H9 (cell line): ENCODE measurements at regions not wholly inside any gene's neighbourhood (a gene's known extent, or its start where the extent isn't known, plus 50 kb on each side); places are given as distances from the start of the nearest gene placed in this dataset.

Experiments used
- DNase-seq: peaks from one replicate; pipeline ENCODE4 v3.0.0-alpha.2; 2017
- H2AFZ ChIP-seq: one replicate; pipeline ENCODE4 v1.6.1; 2013; ENCODE audit warnings: mild to moderate bottlenecking, low read length, control low read depth, moderate library complexity
- H2AK5ac ChIP-seq: 2 replicates; pipeline ENCODE4 v1.6.1; 2013; ENCODE audit warnings: low read length, control low read depth, mixed read lengths; ENCODE audit not compliant: insufficient read length
- H2BK120ac ChIP-seq: one replicate; pipeline ENCODE4 v1.6.1; 2013; ENCODE audit warnings: low read depth, mild to moderate bottlenecking, low read length, control low read depth, inconsistent platforms; ENCODE audit not compliant: poor library complexity, severe bottlenecking
- H2BK12ac ChIP-seq: 2 replicates; pipeline ENCODE4 v1.6.1; 2013; ENCODE audit warnings: low read length, control low read depth, mixed read lengths, low read depth; ENCODE audit not compliant: insufficient read length
- H2BK15ac ChIP-seq: 2 replicates; pipeline ENCODE4 v1.6.1; 2013; ENCODE audit warnings: low read depth, low read length, control low read depth
- H2BK20ac ChIP-seq: one replicate; pipeline ENCODE4 v1.6.1; 2013; ENCODE audit warnings: low read depth, mild to moderate bottlenecking, low read length, control low read depth, inconsistent platforms; ENCODE audit not compliant: poor library complexity, severe bottlenecking
- H2BK5ac ChIP-seq: 2 replicates; pipeline ENCODE4 v1.6.1; 2013; ENCODE audit warnings: low read length, control low read depth, mixed read lengths; ENCODE audit not compliant: insufficient read length
- H3K14ac ChIP-seq: 2 replicates; pipeline ENCODE4 v1.6.1; 2013; ENCODE audit warnings: low read length, control low read depth; ENCODE audit not compliant: insufficient read depth
- H3K18ac ChIP-seq: 2 replicates; pipeline ENCODE4 v1.6.1; 2013; ENCODE audit warnings: low read depth, mild to moderate bottlenecking, mixed read lengths, low read length, control low read depth; ENCODE audit not compliant: insufficient read length
- H3K23ac ChIP-seq: 2 replicates; pipeline ENCODE4 v1.6.1; 2013; ENCODE audit warnings: low read length, control low read depth, mixed read lengths, low read depth; ENCODE audit not compliant: insufficient read length
- H3K23me2 ChIP-seq: 2 replicates; pipeline ENCODE4 v1.6.1; 2013; ENCODE audit warnings: low read depth, mild to moderate bottlenecking, mixed read lengths, low read length, control low read depth; ENCODE audit not compliant: insufficient read length, poor library complexity, severe bottlenecking
- H3K27ac ChIP-seq: 2 replicates; pipeline ENCODE4 v1.5.1; 2013; ENCODE audit warnings: low read length, control low read depth, mixed read lengths, low read depth; ENCODE audit not compliant: insufficient read length
- H3K27me3 ChIP-seq: 2 replicates; pipeline ENCODE4 v1.6.1; 2013; ENCODE audit warnings: low read length, control low read depth, inconsistent platforms; ENCODE audit not compliant: insufficient read depth
- H3K4ac ChIP-seq: 2 replicates; pipeline ENCODE4 v1.6.1; 2013; ENCODE audit warnings: low read depth, mild to moderate bottlenecking, control low read depth, inconsistent platforms, low read length, moderate library complexity
- H3K4me1 ChIP-seq: 2 replicates; pipeline ENCODE4 v1.6.1; 2013; ENCODE audit warnings: low read length, control low read depth, inconsistent platforms; ENCODE audit not compliant: insufficient read depth
- H3K4me2 ChIP-seq: 2 replicates; pipeline ENCODE4 v1.6.1; 2013; ENCODE audit warnings: low read length, control low read depth, mixed read lengths; ENCODE audit not compliant: insufficient read length, insufficient read depth
- H3K56ac ChIP-seq: 2 replicates; pipeline ENCODE4 v1.6.1; 2013; ENCODE audit warnings: low read depth, mild to moderate bottlenecking, mixed read lengths, low read length, control low read depth; ENCODE audit not compliant: insufficient read length
- H3K79me1 ChIP-seq: 2 replicates; pipeline ENCODE4 v1.6.1; 2013; ENCODE audit warnings: low read depth, mild to moderate bottlenecking, moderate library complexity, low read length, control low read depth, inconsistent platforms; ENCODE audit not compliant: insufficient read depth, poor library complexity, severe bottlenecking
- H3K79me2 ChIP-seq: 2 replicates; pipeline ENCODE4 v1.6.1; 2013; ENCODE audit warnings: low read length, control low read depth, inconsistent platforms; ENCODE audit not compliant: insufficient read depth
- H3K9ac ChIP-seq: 2 replicates; pipeline ENCODE4 v1.6.1; 2013; ENCODE audit warnings: low read length, control low read depth, mixed read lengths; ENCODE audit not compliant: insufficient read length; ENCODE audit errors: extremely low read depth
- H3K9me3 ChIP-seq: one replicate; pipeline ENCODE4 v1.6.1; 2013; ENCODE audit warnings: low read depth, low read length, inconsistent platforms; ENCODE audit not compliant: control insufficient read depth
- H3T11ph ChIP-seq: one replicate; pipeline ENCODE4 v1.6.1; 2013; ENCODE audit warnings: mild to moderate bottlenecking, low read length, control low read depth, inconsistent platforms
- H4K20me1 ChIP-seq: one replicate; pipeline ENCODE4 v1.6.1; 2013; ENCODE audit not compliant: control insufficient read depth, insufficient read length, insufficient read depth
- H4K5ac ChIP-seq: 2 replicates; pipeline ENCODE4 v1.6.1; 2013; ENCODE audit warnings: low read depth, mild to moderate bottlenecking, mixed read lengths, low read length, control low read depth; ENCODE audit not compliant: insufficient read length
- H4K8ac ChIP-seq: replicated peaks from 2 replicates; pipeline ENCODE4 v1.6.1; 2013; ENCODE audit warnings: low read length, control low read depth, mixed read lengths, low read depth; ENCODE audit not compliant: insufficient read length
- H4K91ac ChIP-seq: 2 replicates; pipeline ENCODE4 v1.6.1; 2013; ENCODE audit warnings: low read depth, mild to moderate bottlenecking, moderate library complexity, mixed read lengths, low read length, control low read depth; ENCODE audit not compliant: insufficient read length
- H3K27ac Mint-ChIP-seq, 3 experiments: 2 replicates in 2 of 3; 3 replicates in 1 of 3; pipeline ENCODE4 v1.8.0; 2020 to 2021; ENCODE audit warnings: mixed read lengths in 3 of 3, mild to moderate bottlenecking in 1 of 3, moderate library complexity in 1 of 3
- H3K27me3 Mint-ChIP-seq: 2 replicates; pipeline ENCODE4 v1.8.0; 2021; ENCODE audit warnings: low read depth, mild to moderate bottlenecking, moderate library complexity, mixed read lengths
- H3K36me3 Mint-ChIP-seq, 3 experiments: 2 replicates in 2 of 3; 3 replicates in 1 of 3; pipeline ENCODE4 v1.8.0; 2020 to 2021; ENCODE audit warnings: low read depth in 3 of 3, mixed read lengths in 3 of 3; ENCODE audit not compliant: insufficient read depth in 1 of 3
- H3K4me1 Mint-ChIP-seq, 2 experiments: 2 replicates each; pipeline ENCODE4 v1.8.0; 2020; ENCODE audit warnings: mixed read lengths in 2 of 2
- H3K4me3 Mint-ChIP-seq, 2 experiments: 2 replicates in 1 of 2; 3 replicates in 1 of 2; pipeline ENCODE4 v1.8.0; 2020 to 2021; ENCODE audit warnings: mild to moderate bottlenecking in 2 of 2, mixed read lengths in 2 of 2, moderate library complexity in 1 of 2
- H3K9me3 Mint-ChIP-seq, 2 experiments: 2 replicates in 1 of 2; 3 replicates in 1 of 2; pipeline ENCODE4 v1.8.0; 2020; ENCODE audit warnings: mild to moderate bottlenecking in 2 of 2, mixed read lengths in 2 of 2, moderate library complexity in 1 of 2
- WGBS: extraction: QIAGEN DNeasy Blood & Tissue Kit; methylation state at CpG from one replicate; pipeline ENCODE4 v1.1.7; 2013; ENCODE audit warnings: missing lambda C conversion rate, low lambda C conversion rate, mixed read lengths; ENCODE audit not compliant: insufficient read length; ENCODE audit errors: extremely low coverage; 5-methylcytosine and 5-hydroxymethylcytosine counted together
- TF ChIP-seq, protein P1 (sequence below): fragments of 200-600 bp; sonication (generic); conservative IDR thresholded peaks from 3 replicates; pipeline ENCODE4 v1.8.0; 2021; ENCODE audit warnings: antibody characterized with exemption, mild to moderate bottlenecking

DNA sequence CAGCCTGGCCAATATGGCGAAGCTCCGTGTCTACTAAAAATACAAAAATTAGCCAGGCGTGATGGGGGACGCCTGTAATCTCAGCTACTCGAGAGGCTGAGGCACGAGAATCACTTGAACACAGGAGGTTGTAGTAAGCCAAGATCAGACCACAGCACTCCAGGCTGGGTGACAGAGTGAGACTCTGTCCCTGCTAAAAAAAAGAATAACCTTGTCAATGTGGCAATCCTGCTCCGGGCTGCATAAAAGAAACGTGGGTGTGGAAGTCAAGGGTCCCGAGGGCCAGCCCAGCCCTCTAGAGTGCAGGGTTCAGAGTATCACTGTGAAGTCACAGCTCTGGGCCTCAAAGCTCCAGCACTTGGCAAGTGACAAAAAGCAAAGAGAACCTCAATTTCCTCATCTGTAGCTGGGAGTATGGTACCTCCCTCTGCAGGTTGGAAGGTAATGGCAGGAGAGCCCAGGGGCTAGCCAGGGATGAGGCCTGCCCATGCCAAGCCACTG lies 73.5 kb upstream of the IQSEC1 start:
- Histone ChIP-seq H2BK5ac (no peak overlapping the region), H4K91ac (no peak overlapping the region), H3K79me2 (no peaks in the 10 kb centered on the region), H3K4me1 (peaks cover 1% of the 10 kb centered on the region), H3K23me2 (peaks cover 3% of the 10 kb centered on the region), H4K8ac (no peak overlapping the region), H3K18ac (no peak overlapping the region), H3K9ac (no peak overlapping the region), H3K27ac (no peak overlapping the region), H2BK15ac (no peak overlapping the region), H3K27me3 (no peaks in the 10 kb centered on the region), H2AK5ac (no peak overlapping the region), H2BK12ac (no peak overlapping the region), H3K79me1 (no peaks in the 10 kb centered on the region), H4K5ac (no peak overlapping the region), H3K4me2 (no peak overlapping the region), H3K14ac (no peak overlapping the region), H2BK120ac (no peak overlapping the region), H2BK20ac (no peak overlapping the region), H2AFZ (no peak overlapping the region), H3K23ac (no peak overlapping the region), H3T11ph (no peak overlapping the region), H4K20me1 (no peaks in the 10 kb centered on the region), H3K9me3 (no peaks in the 10 kb centered on the region), H3K56ac (no peak overlapping the region), H3K4ac (no peak overlapping the region)
- Mint-ChIP-seq H3K27ac (no peak overlapping the region), H3K4me3 (no peak overlapping the region), H3K36me3 (no peaks in the 10 kb centered on the region), H3K9me3 (no peaks in the 10 kb centered on the region; a peak in 2 of 5 replicates), H3K4me1 (no peaks in the 10 kb centered on the region), H3K27me3 (no peaks in the 10 kb centered on the region)
- TF ChIP-seq, protein P1, sequence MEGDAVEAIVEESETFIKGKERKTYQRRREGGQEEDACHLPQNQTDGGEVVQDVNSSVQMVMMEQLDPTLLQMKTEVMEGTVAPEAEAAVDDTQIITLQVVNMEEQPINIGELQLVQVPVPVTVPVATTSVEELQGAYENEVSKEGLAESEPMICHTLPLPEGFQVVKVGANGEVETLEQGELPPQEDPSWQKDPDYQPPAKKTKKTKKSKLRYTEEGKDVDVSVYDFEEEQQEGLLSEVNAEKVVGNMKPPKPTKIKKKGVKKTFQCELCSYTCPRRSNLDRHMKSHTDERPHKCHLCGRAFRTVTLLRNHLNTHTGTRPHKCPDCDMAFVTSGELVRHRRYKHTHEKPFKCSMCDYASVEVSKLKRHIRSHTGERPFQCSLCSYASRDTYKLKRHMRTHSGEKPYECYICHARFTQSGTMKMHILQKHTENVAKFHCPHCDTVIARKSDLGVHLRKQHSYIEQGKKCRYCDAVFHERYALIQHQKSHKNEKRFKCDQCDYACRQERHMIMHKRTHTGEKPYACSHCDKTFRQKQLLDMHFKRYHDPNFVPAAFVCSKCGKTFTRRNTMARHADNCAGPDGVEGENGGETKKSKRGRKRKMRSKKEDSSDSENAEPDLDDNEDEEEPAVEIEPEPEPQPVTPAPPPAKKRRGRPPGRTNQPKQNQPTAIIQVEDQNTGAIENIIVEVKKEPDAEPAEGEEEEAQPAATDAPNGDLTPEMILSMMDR = no peak
- WGBS = no CpG with 5 or more reads among the region's 9 CpGs
- no peak for DNase-seq
